Panc1 (cell line): ENCODE measurements at regions not wholly inside any gene's neighbourhood (a gene's known extent, or its start where the extent isn't known, plus 50 kb on each side); places are given as distances from the start of the nearest gene placed in this dataset.

ENCODE experiments used
- POLR2AphosphoS5 ChIP-seq: IDR thresholded peaks from 2 replicates; pipeline ENCODE4 v1.6.1; 2012; ENCODE audit warnings: mild to moderate bottlenecking, low read depth, low read length, moderate library complexity
- TCF7L2 ChIP-seq: IDR thresholded peaks from 2 replicates; pipeline ENCODE4 v1.6.1; 2011; ENCODE audit warnings: mild to moderate bottlenecking, low read depth, low read length, inconsistent platforms
- TF ChIP-seq, protein P1 (sequence below): fragments of 450-650 bp; IDR thresholded peaks from 2 replicates; pipeline ENCODE4 v1.5.1; 2017; ENCODE audit warnings: mild to moderate bottlenecking
- TF ChIP-seq, protein P2 (sequence below), 2 experiments: IDR thresholded peaks; 2 replicates each; pipeline ENCODE4 v1.6.1; 2011 to 2012; ENCODE audit warnings: low read depth in 2 of 2, control low read depth in 1 of 2, low read length in 1 of 2, mild to moderate bottlenecking in 1 of 2, moderate library complexity in 1 of 2; ENCODE audit not compliant: insufficient read depth in 1 of 2

DNA sequence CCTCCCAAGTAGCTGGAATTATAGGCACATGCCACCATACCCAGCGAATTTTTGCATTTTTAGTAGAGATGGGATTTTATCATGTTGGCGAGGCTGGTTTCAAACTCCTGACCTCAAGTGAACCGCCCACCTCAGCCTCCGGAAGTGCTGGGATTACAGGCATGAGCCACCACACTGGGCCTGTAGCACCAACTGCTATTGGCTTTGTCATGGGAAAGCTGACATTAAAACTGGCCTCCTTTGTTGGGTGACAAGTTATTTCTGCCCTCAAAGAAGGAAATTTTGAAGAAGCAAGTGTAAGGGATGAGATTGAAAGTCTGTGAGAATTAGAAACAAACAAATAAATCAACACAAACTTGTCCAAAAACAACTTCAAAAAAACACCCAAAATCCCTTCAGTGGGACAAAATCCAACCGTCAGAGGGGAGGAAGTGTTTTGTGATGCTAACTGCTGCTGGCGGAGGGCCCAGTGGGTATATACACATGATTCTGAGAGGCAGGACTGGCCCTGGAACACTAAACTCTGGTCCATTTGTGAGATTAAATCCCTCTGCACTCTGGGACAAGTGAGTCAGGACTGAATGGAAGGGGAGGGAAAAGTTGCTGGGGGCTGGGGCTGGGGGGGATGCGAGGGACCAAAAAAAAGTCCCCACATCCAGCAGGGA, 87.5 kb upstream of the NAA20 start:
- TF ChIP-seq, protein P1, sequence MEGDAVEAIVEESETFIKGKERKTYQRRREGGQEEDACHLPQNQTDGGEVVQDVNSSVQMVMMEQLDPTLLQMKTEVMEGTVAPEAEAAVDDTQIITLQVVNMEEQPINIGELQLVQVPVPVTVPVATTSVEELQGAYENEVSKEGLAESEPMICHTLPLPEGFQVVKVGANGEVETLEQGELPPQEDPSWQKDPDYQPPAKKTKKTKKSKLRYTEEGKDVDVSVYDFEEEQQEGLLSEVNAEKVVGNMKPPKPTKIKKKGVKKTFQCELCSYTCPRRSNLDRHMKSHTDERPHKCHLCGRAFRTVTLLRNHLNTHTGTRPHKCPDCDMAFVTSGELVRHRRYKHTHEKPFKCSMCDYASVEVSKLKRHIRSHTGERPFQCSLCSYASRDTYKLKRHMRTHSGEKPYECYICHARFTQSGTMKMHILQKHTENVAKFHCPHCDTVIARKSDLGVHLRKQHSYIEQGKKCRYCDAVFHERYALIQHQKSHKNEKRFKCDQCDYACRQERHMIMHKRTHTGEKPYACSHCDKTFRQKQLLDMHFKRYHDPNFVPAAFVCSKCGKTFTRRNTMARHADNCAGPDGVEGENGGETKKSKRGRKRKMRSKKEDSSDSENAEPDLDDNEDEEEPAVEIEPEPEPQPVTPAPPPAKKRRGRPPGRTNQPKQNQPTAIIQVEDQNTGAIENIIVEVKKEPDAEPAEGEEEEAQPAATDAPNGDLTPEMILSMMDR: no peak
- TF ChIP-seq POLR2AphosphoS5: no peak
- TF ChIP-seq TCF7L2: no peak
- TF ChIP-seq, protein P2, sequence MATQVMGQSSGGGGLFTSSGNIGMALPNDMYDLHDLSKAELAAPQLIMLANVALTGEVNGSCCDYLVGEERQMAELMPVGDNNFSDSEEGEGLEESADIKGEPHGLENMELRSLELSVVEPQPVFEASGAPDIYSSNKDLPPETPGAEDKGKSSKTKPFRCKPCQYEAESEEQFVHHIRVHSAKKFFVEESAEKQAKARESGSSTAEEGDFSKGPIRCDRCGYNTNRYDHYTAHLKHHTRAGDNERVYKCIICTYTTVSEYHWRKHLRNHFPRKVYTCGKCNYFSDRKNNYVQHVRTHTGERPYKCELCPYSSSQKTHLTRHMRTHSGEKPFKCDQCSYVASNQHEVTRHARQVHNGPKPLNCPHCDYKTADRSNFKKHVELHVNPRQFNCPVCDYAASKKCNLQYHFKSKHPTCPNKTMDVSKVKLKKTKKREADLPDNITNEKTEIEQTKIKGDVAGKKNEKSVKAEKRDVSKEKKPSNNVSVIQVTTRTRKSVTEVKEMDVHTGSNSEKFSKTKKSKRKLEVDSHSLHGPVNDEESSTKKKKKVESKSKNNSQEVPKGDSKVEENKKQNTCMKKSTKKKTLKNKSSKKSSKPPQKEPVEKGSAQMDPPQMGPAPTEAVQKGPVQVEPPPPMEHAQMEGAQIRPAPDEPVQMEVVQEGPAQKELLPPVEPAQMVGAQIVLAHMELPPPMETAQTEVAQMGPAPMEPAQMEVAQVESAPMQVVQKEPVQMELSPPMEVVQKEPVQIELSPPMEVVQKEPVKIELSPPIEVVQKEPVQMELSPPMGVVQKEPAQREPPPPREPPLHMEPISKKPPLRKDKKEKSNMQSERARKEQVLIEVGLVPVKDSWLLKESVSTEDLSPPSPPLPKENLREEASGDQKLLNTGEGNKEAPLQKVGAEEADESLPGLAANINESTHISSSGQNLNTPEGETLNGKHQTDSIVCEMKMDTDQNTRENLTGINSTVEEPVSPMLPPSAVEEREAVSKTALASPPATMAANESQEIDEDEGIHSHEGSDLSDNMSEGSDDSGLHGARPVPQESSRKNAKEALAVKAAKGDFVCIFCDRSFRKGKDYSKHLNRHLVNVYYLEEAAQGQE (IDR thresholded peaks at IDR 0.05; ENCODE audit: insufficient read depth in 1 of 2, low read depth in 2 of 2, low read length in 1 of 2): no peak
